NCI-H146 treated with DMSO at 0.1 percent for 48 hours (cell line): ENCODE measurements at regions not wholly inside any gene's neighbourhood (a gene's known extent, or its start where the extent isn't known, plus 50 kb on each side); places are given as distances from the start of the nearest gene placed in this dataset.

Experiments
- DNase-seq: peaks from one replicate; lab custom pipeline; 2025; ENCODE audit not compliant: unreplicated experiment; lab: John Stamatoyannopoulos, UW

DNA sequence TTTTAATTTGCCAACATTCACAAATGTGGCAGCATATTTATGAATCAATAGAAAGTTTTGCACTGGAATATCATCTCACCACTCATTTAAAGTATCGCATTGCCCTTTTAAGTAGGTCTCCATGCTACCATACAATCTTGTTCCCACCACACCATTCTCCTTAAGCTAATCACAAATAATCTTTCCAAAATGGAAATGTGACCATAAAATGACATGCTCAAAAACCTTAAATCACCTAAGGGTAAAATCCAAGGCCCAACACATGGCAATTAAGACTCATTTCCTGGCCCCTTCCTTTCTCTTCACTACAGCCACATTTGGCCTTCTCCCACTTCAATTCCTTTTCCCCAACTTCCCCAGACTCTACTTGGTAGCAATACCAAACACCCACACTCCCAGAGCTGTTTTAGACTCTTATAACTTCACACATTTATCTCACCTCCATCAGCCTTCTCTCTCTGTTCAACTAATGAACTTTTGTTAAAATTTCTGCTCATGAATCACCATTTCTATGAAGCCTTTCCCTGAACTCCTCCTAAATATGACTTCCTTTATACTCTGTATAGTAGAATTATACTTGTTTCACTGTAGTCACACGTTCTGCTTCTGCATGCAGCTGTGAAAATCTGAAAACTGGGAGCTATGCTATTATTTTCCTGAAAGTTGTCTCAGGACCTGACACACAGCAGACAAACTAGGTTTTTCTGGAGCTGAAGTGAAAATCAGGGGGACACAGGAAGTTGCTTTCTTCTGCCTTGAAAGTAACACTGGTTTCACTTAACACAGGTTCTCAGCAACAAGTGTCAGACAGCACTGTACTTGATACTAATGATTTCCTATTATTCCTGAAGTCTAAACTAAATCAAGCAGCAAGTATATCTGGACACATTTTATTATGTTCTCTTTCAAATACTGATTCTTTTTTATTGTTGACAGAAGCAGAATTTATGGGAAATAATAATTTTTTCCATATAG is 303.9 kb downstream of the ZEB2 start:
- DNase-seq, result no peak

GRCh38 chr2:144215207-144215606 is 304.7 kb downstream of the ZEB2 start:
- no peak for DNase-seq

GRCh38 chr2:144213797-144214196 is 306.1 kb downstream of the ZEB2 start:
- DNase-seq, result no peak

DNA sequence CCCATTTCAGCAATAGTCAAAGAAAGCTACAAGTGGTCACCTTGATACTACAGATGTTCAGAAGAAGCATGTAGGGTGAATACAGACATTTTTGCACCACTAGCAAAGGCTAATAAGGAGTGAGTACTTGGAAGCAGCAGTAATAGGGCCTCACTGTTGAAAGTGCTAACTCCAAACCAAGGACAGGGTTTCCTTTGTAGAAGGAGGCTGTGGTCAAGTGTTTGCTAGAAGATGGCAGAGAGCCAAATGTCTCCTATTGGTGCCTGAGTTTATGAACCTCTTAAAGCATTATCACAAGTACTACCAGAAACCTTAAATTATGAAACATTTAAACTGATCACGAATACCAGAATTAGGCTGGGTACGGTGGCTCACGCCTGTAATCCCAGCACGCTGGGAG is 308.1 kb downstream of the ZEB2 start:
- no peak for DNase-seq

DNA sequence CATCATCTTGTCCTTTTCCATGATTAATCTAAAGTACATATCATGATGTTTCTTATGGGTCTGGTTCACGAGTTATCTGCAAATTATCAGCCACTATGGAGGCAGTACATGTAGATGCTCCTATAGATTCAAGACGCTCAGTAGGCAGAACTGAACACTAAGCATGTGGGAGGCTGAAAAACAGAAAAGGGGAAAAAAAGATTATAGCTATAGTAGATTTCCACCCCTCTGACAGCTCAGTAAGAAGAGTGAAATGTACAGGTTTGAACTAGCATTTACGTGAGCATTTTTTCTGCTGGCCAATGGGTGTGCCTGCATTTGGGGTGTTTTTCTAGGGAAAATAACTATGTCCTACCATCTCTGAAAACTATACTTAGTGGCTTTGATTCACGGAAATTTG is 308.9 kb downstream of the ZEB2 start:
- DNase-seq, result no peak

DNA sequence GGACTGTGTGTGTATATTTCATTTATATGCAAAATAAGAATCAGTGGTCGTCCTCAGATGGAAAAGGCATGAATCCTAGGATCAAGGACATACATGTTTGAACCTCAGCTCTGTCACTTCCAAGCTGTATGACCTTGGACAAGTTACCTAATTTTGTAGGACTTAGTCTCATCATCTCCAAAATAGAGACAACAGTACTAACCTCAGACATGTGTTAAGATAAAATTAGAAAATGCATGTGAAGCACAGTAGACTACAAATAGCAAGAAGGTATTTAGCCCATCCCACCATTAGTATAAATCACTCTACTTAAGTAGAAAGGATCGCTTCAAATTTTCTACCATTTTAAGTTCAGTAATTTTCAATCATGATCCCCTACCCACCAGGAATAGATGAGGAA is 309.8 kb downstream of the ZEB2 start:
- DNase-seq, result no peak

DNA sequence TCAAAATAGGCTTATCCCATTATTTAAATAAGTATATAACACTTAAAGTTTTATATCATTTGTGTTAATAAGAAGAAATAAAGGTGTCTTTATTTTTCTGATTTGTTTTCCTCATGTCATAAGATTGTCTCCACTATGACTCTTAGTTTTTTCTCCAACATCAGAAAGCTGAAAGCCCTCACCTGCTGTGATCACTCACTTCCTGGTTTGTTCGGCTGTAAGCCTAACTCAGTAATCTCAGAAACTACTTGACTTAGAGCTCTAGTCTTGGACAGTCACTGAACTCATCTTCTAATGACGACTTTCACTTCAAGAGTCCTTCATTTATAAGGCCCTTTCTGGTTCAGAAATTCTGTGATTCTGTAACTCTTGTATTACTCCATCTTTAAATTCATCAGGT is 311.0 kb downstream of the ZEB2 start:
- DNase-seq, result no peak

DNA sequence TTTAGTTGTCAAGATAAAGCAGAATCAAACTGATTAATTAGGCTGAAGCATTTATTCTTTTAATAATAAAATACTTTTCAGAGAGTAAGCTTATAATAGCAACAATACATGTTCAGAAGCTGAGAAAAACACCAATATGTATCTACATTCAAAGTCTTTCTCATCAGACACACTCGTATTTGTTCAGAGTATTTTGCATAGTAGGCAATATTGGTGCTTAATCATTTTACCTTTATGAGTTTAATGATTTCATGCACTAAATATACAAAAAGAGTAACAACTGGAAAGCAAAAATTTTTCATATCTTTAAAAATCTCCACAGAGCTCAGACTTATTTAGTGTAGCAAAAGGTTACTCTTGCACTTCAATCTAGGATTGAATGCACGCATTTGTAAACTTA is 313.9 kb downstream of the ZEB2 start:
- no peak for DNase-seq

DNA sequence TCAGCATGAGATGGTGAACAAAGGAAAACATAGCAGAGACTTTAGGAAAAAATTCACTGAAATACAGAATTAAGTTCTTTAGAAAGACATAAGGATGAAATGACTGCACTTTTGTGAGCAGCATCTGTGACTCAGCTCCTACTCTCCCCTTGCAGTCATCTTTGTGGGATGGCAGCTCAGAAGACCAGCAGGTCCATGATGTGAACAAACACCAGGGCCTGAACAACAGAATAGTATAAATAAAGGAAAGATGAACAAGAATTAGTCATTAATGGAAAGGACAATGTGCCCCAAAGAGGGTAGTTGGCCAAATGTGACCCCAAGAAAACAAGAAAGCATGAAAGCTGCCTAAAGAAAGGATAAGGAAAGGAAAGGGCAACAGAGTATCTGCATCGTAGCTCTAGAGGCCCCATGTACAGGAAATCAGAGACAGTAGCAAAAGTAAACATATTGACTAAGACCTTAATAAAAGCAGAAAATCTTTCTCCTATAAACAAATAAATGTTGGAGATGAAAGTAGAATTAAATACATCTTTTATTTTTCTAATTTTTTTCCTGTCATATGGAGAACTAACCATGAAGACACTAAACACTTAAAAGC is 318.0 kb downstream of the ZEB2 start:
- DNase-seq, result no peak

DNA sequence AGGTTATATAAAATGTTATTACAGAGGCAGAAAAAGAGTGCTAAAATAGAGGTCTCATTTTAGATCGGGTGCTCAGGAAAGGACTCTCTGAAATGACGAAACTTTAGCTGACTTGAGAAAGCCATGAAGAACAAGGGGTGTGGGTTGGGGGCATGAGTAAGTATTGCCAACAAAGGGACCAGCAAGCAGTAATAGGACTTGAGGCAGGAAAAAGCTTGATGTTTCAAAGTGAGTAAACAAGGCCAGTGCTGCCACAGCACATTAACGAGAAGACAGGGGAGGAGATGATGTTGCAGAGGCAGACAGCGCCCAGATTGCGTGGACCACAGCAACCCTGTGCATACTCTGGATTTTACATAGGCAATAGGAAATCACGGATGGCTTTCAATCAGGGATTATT is 318.8 kb downstream of the ZEB2 start:
- DNase-seq, result no peak

DNA sequence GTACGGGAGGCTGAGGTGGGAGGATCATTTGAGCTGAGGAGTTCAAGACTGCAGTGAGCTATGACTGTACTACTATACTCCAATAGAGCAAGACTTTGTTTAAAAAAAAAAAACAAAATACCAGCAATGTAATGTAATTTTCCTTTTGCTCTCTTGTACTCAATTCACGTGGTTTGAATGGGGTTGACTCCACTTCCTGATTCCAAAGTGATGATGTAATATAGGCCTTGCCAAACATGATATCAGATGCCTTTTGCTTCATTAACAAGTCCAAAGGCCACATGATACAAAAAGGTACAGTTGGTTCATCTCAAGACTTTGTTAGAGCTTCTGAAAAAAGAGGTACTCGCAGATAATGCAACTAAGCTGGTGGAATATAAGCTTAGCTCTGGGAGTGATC is 321.8 kb downstream of the ZEB2 start:
- DNase-seq, result no peak

GRCh38 chr2:144194326-144195071 is 325.4 kb downstream of the ZEB2 start:
- DNase-seq, result no peak

- DNase-seq, result no peak
Observed at GRCh38 chr2:144190908-144191605, 328.9 kb downstream of the ZEB2 start.

DNA sequence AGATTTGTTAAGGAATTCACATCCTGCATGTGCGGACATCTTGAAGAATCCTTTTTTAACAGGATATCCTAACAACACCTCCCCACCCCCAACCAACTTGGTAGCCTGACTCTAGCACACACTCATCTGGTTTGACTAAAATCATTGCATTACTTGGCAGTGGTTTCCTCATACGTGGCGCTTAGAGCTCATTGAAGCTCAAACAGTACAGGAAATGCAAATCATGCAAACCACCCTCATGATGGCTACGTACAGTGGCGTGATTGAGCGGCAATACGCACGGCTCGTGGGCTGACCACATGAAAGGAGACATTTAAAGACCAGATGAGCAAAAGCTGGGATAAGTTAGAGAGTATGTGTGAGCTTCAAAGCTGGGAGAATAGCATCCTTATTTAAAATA is 336.2 kb downstream of the ZEB2 start:
- DNase-seq, result no peak

DNA sequence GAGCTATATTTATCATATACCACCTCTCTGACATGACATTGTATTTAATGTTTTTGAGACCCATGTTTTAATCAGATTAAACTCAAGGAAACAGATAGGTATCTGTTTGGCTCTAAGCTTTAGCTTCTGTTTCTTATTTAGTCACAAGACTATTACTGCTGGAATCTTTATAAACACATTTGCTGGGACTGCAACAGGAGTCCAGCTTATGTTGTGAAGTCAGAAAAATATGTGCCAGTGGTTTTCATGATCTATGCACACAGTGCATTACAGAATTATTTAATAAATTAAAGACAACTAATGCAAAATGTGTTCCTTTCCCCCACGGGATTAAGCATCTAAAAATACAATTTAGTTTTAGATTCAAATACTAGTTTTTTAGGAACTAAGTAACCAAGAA is 338.9 kb downstream of the ZEB2 start:
- DNase-seq, result no peak

- no peak for DNase-seq
Observed at GRCh38 chr2:144180131-144180530, 339.8 kb downstream of the ZEB2 start.

GRCh38 chr2:144170179-144170578 is 349.7 kb downstream of the ZEB2 start:
- DNase-seq, result no peak

DNA sequence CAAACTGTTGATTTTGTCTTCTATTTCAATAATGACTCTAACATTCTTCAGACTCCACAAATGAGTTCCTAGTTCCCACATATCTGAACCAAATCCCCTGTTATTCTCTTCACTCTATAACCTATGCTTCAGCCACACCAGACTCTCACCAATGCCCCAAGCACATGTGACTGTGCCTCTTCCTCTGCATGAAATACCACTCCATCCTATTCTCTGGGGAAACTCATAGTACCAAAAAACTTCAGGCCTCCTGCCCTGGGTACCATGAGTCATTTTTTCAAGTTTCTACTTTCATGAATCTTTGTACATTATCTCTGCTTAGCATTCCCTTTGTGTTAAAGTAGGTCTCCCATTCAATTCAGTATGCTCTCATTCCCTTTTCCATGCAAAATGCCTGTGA is 353.2 kb downstream of the ZEB2 start:
- DNase-seq, result no peak

DNA sequence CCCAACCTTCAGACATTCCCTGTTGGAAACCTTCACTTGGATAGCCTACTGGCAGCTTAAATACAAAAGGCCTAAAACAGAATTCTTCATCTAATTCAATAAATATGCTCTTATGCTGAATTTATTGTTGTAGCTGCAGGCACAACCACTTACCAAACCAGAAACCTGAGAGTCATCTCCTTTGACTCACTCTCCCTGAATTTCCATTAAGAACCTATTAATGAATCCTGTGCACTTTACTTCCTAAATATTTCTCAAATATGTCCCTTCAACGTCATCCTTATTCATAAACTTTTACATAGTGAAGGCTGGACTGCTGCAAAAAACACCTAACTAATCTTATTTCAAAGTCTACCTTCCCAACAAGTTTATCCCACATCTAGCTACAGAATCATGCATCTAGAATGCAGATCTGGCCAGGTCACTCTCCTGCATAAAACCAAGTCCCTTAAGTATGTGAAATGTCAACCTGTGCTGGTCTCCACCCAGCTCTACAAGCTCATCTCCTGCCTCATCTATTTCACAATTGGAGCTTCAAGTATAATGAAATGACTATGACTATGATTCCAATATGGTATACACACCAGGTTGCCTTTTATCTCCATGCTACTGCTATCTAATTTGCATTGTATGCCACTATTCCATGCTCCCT is 354.2 kb downstream of the ZEB2 start:
- DNase-seq, result no peak

DNA sequence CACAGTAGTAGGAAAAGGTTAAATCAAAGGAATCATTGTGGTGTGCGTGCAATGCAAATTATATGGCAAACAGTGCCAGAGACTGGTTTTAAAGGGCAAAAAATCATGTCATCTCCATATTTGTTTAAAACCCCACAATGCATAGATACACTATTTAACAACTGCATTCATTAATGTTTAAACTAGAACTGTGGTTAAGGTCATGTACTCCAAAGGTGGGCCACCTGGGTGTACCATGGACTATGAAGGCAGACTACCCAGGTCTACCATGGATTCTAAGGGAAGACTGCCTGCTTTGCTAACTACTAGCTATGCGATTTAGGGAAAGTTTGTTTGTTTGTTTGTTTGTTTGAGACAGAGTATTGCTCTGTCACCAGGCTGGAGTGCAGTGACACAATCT is 356.3 kb downstream of the ZEB2 start:
- DNase-seq, result no peak

DNA sequence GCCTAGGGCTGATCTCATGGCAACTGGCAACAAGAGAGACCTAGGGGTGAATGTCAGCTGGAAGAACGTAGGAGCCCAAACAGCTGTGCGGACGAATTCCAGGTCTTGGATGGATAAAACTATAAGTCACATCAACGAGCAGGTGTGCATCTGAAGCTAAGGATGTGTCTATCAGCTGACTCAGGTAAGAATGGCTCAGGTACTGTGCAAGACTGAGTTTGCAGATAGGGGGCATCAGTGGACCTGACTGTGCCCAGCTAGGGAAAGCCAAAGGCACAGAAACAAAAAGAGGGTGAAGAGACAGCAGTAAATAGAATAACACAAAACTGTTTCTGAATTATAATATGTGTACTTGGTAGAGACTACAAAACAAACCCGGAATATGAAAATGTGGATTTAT is 357.3 kb downstream of the ZEB2 start:
- no peak for DNase-seq
